Neural progenitor cell (in vitro differentiated cells): ENCODE measurements at regions not wholly inside any gene's neighbourhood (a gene's known extent, or its start where the extent isn't known, plus 50 kb on each side); places are given as distances from the start of the nearest gene placed in this dataset.

Source experiments
- EZH2 ChIP-seq: fragments of 200-600 bp; sonication (generic); IDR thresholded peaks from 2 replicates; pipeline ENCODE4 v1.6.1; 2017; ENCODE audit warnings: antibody characterized with exemption, mild to moderate bottlenecking, moderate library complexity
- TF ChIP-seq, protein P1 (sequence below): fragments of 200-600 bp; sonication (generic); IDR thresholded peaks from 2 replicates; pipeline ENCODE4 v1.5.1; 2017; ENCODE audit warnings: antibody characterized with exemption, mild to moderate bottlenecking

- TF ChIP-seq, protein P1, sequence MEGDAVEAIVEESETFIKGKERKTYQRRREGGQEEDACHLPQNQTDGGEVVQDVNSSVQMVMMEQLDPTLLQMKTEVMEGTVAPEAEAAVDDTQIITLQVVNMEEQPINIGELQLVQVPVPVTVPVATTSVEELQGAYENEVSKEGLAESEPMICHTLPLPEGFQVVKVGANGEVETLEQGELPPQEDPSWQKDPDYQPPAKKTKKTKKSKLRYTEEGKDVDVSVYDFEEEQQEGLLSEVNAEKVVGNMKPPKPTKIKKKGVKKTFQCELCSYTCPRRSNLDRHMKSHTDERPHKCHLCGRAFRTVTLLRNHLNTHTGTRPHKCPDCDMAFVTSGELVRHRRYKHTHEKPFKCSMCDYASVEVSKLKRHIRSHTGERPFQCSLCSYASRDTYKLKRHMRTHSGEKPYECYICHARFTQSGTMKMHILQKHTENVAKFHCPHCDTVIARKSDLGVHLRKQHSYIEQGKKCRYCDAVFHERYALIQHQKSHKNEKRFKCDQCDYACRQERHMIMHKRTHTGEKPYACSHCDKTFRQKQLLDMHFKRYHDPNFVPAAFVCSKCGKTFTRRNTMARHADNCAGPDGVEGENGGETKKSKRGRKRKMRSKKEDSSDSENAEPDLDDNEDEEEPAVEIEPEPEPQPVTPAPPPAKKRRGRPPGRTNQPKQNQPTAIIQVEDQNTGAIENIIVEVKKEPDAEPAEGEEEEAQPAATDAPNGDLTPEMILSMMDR = no peak
- TF ChIP-seq EZH2 = no peak
These were observed 1327.8 kb upstream of the WWC1 start for GRCh38 chr5:166963596-166963995.
